ENCODE measurements at regions not wholly inside any gene's neighbourhood (a gene's known extent, or its start where the extent isn't known, plus 50 kb on each side); places are given as distances from the start of the nearest gene placed in this dataset.

- 74% methylated on average over 9 of the region's 23 CpGs for WGBS (ENCODE audit: insufficient coverage)
- no peaks in the 10 kb centered on the region for H3K36me3 ChIP-seq (ENCODE audit: control insufficient read depth, insufficient read depth, low read length)
- H3K27ac ChIP-seq (ENCODE audit: low read length): no peak overlapping the region
- no peaks in the 10 kb centered on the region for H3K9me3 ChIP-seq (replicated peaks; ENCODE audit: control insufficient read depth, low read depth, low read length)
- DNase-seq: no peak
- peaks cover 23% of the 10 kb centered on the region for H3K27me3 ChIP-seq (ENCODE audit: control insufficient read depth, insufficient read depth, low read length)
- H3K4me3 ChIP-seq (ENCODE audit: low read length): no peak overlapping the region
- H3K4me1 ChIP-seq (ENCODE audit: control insufficient read depth, insufficient read depth, low read length): peaks cover 14% of the 10 kb centered on the region
Measured at GRCh38 chr20:58579819-58580473, 64.7 kb upstream of the APCDD1L start.

DNA sequence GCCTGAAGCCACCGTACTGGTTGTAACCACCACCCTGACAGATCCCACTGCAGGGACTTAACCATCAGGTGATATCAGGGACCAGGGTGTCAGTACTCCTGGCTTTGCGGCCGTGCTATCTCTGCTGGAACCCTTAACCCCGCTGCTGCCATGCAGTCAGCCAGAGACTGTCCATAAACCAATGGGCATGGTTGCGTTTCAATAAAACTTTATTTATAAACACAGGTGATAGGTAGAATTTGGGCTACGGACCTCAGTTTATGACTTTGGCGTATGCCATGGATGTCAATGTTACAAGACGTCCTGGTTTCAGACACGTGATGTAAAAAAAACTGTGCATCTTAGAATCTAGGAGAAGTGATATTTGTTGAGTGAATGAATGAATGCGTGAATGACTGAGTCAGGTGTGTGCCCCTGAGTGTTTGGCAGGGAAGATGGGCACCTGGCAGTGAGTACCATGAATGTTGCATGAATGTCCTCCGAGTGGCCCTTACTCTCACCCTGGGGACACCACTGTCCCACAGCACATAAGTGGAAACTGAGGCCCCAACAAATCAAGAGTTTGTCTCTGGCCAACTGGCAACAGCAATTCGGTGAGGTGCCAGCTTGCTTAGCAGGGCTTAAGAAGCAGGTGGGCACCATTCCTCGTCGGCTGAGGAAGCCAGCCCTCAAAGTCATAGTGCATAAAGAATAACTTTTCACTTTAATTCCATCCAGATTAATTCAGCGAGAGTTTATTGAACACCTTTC lies 64.0 kb upstream of the APCDD1L start:
- no peaks in the 10 kb centered on the region for H3K36me3 ChIP-seq (ENCODE audit: control insufficient read depth, insufficient read depth, low read length)
- H3K9me3 ChIP-seq (replicated peaks; ENCODE audit: control insufficient read depth, low read depth, low read length): no peaks in the 10 kb centered on the region
- H3K4me1 ChIP-seq (ENCODE audit: control insufficient read depth, insufficient read depth, low read length): peaks cover 12% of the 10 kb centered on the region
- WGBS (ENCODE audit: insufficient coverage): 83% methylated on average over 4 of the region's 15 CpGs
- H3K27ac ChIP-seq (ENCODE audit: low read length): no peak overlapping the region
- H3K4me3 ChIP-seq (ENCODE audit: low read length): no peak overlapping the region
- peaks cover 23% of the 10 kb centered on the region for H3K27me3 ChIP-seq (ENCODE audit: control insufficient read depth, insufficient read depth, low read length)
- no peak for DNase-seq

- Histone ChIP-seq H3K9me3 (replicated peaks; ENCODE audit: control insufficient read depth, low read depth, low read length) (no peaks in the 10 kb centered on the region), H3K4me3 (ENCODE audit: low read length) (no peak overlapping the region), H3K27me3 (ENCODE audit: control insufficient read depth, insufficient read depth, low read length) (peaks cover 23% of the 10 kb centered on the region), H3K36me3 (ENCODE audit: control insufficient read depth, insufficient read depth, low read length) (no peaks in the 10 kb centered on the region), H3K27ac (ENCODE audit: low read length) (no peak overlapping the region), H3K4me1 (ENCODE audit: control insufficient read depth, insufficient read depth, low read length) (peaks cover 6% of the 10 kb centered on the region)
- no peak for DNase-seq
- WGBS (ENCODE audit: insufficient coverage): 84% methylated on average over 19 of the region's 23 CpGs
Measured at GRCh38 chr20:58577871-58578598, 62.8 kb upstream of the APCDD1L start.

DNA sequence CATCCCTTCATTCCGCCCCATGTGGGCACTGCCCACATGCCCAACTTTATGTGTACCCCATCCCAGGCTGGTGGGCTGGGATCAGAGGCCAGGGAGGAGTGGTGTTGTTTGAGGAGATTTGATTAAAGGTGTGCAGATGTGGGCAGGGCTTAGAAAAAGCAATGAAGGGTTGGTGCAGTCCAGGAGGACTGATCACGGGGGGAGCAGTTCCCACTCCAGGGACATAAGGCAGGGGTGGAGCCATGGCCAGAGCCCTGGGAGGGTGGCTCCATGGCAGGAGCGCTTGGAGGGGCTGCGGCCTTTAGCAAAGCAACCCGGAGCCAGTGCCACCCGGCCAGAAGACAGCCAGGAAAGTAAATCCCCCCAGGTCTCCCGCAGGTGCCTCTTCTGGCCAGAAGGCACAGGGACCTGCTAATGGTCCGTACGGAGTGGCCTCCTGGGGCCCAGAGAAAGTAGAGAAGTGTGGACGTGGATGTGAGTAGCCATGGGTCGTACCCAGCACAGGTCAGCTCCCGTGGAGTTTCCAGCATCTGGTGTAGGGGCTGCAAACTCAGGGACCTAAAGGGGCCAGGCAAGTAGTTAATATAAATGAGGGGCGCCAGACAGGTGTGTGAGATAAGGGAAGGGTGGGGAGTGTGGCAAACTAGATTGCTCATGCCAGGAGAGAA lies 62.1 kb upstream of the APCDD1L start:
- DNase-seq: no peak
- WGBS (ENCODE audit: insufficient coverage): 84% methylated on average over 10 of the region's 13 CpGs
- Histone ChIP-seq H3K27me3 (ENCODE audit: control insufficient read depth, insufficient read depth, low read length) (peaks cover 21% of the 10 kb centered on the region), H3K27ac (ENCODE audit: low read length) (no peak overlapping the region), H3K4me1 (ENCODE audit: control insufficient read depth, insufficient read depth, low read length) (peaks cover 6% of the 10 kb centered on the region), H3K9me3 (replicated peaks; ENCODE audit: control insufficient read depth, low read depth, low read length) (no peaks in the 10 kb centered on the region), H3K4me3 (ENCODE audit: low read length) (no peak overlapping the region), H3K36me3 (ENCODE audit: control insufficient read depth, insufficient read depth, low read length) (no peaks in the 10 kb centered on the region)

DNA sequence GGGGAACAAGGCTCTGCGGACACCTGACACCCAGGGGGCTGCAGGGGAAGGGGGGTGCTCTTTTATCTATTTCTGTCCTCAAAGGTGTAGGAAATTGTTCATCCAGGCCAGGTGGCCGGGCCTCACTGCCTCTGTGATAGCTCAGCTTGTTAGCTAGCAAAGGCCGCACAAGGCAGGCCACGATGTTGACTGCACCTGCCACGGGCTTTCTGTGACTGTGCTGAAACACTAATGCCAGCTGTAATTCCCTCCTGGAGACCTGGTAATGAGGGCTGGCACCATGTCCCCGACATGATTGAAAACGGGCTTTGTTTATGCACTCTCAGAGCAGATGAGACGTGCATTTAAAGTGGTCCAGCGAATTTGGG lies 61.4 kb upstream of the APCDD1L start:
- Histone ChIP-seq H3K4me3 (ENCODE audit: low read length) (no peak overlapping the region), H3K4me1 (ENCODE audit: control insufficient read depth, insufficient read depth, low read length) (peaks cover 11% of the 10 kb centered on the region), H3K36me3 (ENCODE audit: control insufficient read depth, insufficient read depth, low read length) (no peaks in the 10 kb centered on the region), H3K27me3 (ENCODE audit: control insufficient read depth, insufficient read depth, low read length) (peaks cover 20% of the 10 kb centered on the region), H3K9me3 (replicated peaks; ENCODE audit: control insufficient read depth, low read depth, low read length) (no peaks in the 10 kb centered on the region), H3K27ac (ENCODE audit: low read length) (no peak overlapping the region)
- WGBS (ENCODE audit: insufficient coverage): 72% methylated on average over 9 of the region's 9 CpGs
- no peak for DNase-seq

DNA sequence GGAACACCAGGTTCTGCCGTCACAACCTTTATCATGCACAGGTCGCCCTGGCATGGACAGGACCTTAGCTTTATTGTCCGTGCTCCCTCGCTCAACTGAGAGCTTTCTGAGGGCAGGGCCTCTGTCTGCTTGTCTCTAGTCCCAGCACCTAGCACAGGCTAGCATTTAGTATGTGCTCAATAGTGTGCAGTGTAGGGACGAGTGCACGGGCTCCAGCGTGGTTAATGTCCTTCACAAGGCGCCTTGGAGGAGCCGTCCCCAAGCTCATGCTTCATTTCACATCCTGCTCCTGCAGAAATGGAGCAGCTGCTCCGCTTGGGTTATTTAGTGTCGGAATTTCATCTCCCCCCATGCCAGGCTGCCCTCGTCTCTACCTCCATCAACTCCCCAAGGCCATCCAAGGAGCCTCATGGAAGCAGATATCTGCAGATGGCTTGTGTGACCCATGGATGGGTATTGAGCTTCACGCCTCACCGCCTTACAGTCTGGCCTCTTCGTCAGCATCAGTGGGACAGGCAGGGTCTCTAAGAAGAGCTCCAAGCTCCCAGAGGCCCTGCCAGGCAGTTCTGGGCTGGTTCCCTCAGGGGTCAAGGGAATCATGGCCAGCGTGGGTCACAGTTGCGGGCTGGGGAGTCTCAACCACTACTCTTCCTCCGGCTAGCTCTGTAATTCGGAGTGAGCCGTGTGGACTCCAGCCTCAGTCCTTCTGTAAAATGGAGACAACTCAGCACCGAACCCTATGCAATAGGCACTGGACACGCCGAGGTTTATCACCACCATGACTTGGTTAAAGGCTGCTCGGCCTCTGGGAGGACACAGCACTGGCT lies 60.8 kb upstream of the APCDD1L start:
- WGBS (ENCODE audit: insufficient coverage): 87% methylated on average over 22 of the region's 24 CpGs
- H3K36me3 ChIP-seq (ENCODE audit: control insufficient read depth, insufficient read depth, low read length): no peaks in the 10 kb centered on the region
- no peaks in the 10 kb centered on the region for H3K9me3 ChIP-seq (replicated peaks; ENCODE audit: control insufficient read depth, low read depth, low read length)
- H3K4me3 ChIP-seq (ENCODE audit: low read length): no peak overlapping the region
- no peak for DNase-seq
- H3K27me3 ChIP-seq (ENCODE audit: control insufficient read depth, insufficient read depth, low read length): peaks cover 20% of the 10 kb centered on the region
- no peak overlapping the region for H3K27ac ChIP-seq (ENCODE audit: low read length)
- H3K4me1 ChIP-seq (ENCODE audit: control insufficient read depth, insufficient read depth, low read length): peaks cover 17% of the 10 kb centered on the region

DNA sequence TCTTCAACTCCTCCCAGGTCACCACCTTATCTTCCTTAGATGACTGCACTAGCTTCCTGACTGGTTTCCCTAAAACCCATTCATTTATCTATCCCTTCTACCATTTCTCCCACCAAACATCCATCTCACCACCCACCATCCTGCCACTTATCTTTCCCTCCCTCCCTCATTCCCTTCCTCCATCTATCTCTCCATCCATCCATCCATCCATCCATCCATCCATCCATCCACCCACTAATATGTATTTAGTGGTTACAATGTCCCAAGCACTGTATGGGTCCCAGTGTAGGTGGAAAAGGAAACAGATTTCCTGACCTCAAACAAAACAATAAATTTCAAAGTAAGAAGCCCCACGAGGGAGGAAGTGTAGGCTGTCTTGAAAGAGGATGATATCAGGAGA lies 59.3 kb upstream of the APCDD1L start:
- H3K4me1 ChIP-seq (ENCODE audit: control insufficient read depth, insufficient read depth, low read length): peaks cover 30% of the 10 kb centered on the region
- H3K27me3 ChIP-seq (ENCODE audit: control insufficient read depth, insufficient read depth, low read length): peaks cover 14% of the 10 kb centered on the region
- H3K36me3 ChIP-seq (ENCODE audit: control insufficient read depth, insufficient read depth, low read length): no peaks in the 10 kb centered on the region
- 60% methylated on average over 1 of the region's 1 CpG for WGBS (ENCODE audit: insufficient coverage)
- no peaks in the 10 kb centered on the region for H3K9me3 ChIP-seq (replicated peaks; ENCODE audit: control insufficient read depth, low read depth, low read length)
- no peak for DNase-seq
- H3K4me3 ChIP-seq (ENCODE audit: low read length): no peak overlapping the region
- H3K27ac ChIP-seq (ENCODE audit: low read length): no peak overlapping the region

DNA sequence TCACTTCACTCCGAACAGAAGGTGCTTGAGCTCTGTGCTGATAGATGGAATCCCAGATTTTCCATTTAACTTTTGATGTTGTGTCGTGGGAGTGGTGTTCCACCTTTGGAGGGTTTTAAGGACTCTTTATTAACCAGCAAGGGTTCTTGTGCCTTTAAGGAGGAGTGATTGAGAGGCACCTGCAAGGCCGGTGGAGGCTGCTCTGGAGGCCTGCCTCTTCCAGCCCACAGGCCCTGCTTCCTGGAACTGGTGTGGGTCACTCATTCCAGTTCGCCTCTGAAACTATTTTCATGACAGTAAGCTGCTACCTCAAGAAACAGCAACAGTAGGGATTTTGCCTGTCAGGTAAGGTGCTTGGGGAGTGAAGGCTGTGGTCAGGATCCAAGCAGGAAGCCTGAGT lies 58.8 kb upstream of the APCDD1L start:
- H3K27me3 ChIP-seq (ENCODE audit: control insufficient read depth, insufficient read depth, low read length): peaks cover 13% of the 10 kb centered on the region
- WGBS (ENCODE audit: insufficient coverage): 63% methylated on average over 2 of the region's 4 CpGs

DNA sequence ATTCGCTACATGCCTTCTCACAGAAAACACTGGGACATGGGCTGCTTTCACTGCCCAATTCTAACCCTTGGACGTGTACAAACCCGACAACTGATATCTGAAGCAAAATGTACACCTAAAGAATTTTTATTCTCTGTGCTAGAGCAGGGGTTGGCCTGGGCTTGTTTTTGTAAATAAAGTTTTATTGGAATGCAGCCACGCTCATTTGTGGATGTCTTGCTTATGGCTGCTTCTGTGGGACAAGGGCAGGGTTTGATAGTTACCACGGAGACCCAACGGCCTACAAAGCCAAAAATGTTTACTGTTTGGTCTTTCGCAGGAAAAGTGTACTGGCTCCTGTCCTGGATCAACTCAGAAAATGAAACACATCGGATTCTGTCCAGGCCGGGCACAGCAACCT lies 58.1 kb upstream of the APCDD1L start:
- H3K36me3 ChIP-seq (ENCODE audit: control insufficient read depth, insufficient read depth, low read length): no peaks in the 10 kb centered on the region
- H3K27ac ChIP-seq (ENCODE audit: low read length): no peak overlapping the region
- no peak for DNase-seq
- 93% methylated on average over 6 of the region's 9 CpGs for WGBS (ENCODE audit: insufficient coverage)
- peaks cover 42% of the 10 kb centered on the region for H3K4me1 ChIP-seq (ENCODE audit: control insufficient read depth, insufficient read depth, low read length)
- H3K27me3 ChIP-seq (ENCODE audit: control insufficient read depth, insufficient read depth, low read length): peaks cover 9% of the 10 kb centered on the region
- H3K9me3 ChIP-seq (replicated peaks; ENCODE audit: control insufficient read depth, low read depth, low read length): no peaks in the 10 kb centered on the region
- H3K4me3 ChIP-seq (ENCODE audit: low read length): no peak overlapping the region

More for the DNA sequence above, 58.8 kb upstream of the APCDD1L start:
- Histone ChIP-seq H3K27ac (ENCODE audit: low read length) (no peak overlapping the region), H3K4me1 (ENCODE audit: control insufficient read depth, insufficient read depth, low read length) (peaks cover 35% of the 10 kb centered on the region), H3K36me3 (ENCODE audit: control insufficient read depth, insufficient read depth, low read length) (no peaks in the 10 kb centered on the region), H3K9me3 (replicated peaks; ENCODE audit: control insufficient read depth, low read depth, low read length) (no peaks in the 10 kb centered on the region), H3K4me3 (ENCODE audit: low read length) (no peak overlapping the region)
- DNase-seq: no peak

Measured in muscle of leg (tissue), 3 donors.